Nucleus accumbens (tissue), 56 donors: ENCODE measurements at regions not wholly inside any gene's neighbourhood (a gene's known extent, or its start where the extent isn't known, plus 50 kb on each side); places are given as distances from the start of the nearest gene placed in this dataset.
"Not testable (repeated sequence)": the region's sequence is repeated elsewhere in the genome, so short reads cannot be mapped to it uniquely, and the experiment has no call there.

Source experiments
- DNase-seq, 56 donors: peaks; one replicate each; lab custom pipeline; 2025; lab: John Stamatoyannopoulos, UW

GRCh38 chr4:167906851-167907250 is 185.5 kb upstream of the ANXA10 start:
- DNase-seq = no peak

- DNase-seq = no peak
Observed at GRCh38 chr4:167908816-167909215, 183.5 kb upstream of the ANXA10 start.

GRCh38 chr4:167912535-167912934 is 179.8 kb upstream of the ANXA10 start:
- DNase-seq = not testable (repeated sequence)

- DNase-seq = no peak
Observed at GRCh38 chr4:167918077-167918476, 174.3 kb upstream of the ANXA10 start.

- DNase-seq = no peak
Observed at GRCh38 chr4:167930166-167930565, 162.2 kb upstream of the ANXA10 start.

GRCh38 chr4:167934216-167934615 is 158.1 kb upstream of the ANXA10 start:
- no peak for DNase-seq

GRCh38 chr4:167939863-167940616 is 152.3 kb upstream of the ANXA10 start:
- no peak for DNase-seq

- DNase-seq = no peak
Observed at GRCh38 chr4:167943872-167944505, 148.3 kb upstream of the ANXA10 start.

- DNase-seq = no peak
Observed at GRCh38 chr4:167944721-167945120, 147.6 kb upstream of the ANXA10 start.

- no peak for DNase-seq
Observed at GRCh38 chr4:167955006-167955405, 137.3 kb upstream of the ANXA10 start.

- DNase-seq = no peak
Observed at GRCh38 chr4:167956676-167957075, 135.7 kb upstream of the ANXA10 start.

- DNase-seq = no peak
Observed at GRCh38 chr4:167964766-167965373, 127.5 kb upstream of the ANXA10 start.

GRCh38 chr4:167966143-167966542 is 126.2 kb upstream of the ANXA10 start:
- no peak for DNase-seq

GRCh38 chr4:167973513-167973912 is 118.8 kb upstream of the ANXA10 start:
- no peak for DNase-seq

GRCh38 chr4:167985565-167985964 is 106.8 kb upstream of the ANXA10 start:
- no peak for DNase-seq

- DNase-seq = no peak
Observed at GRCh38 chr4:167986044-167986443, 106.3 kb upstream of the ANXA10 start.

- DNase-seq = no peak
Observed at GRCh38 chr4:167987285-167987684, 105.1 kb upstream of the ANXA10 start.

- DNase-seq = no peak
Observed at GRCh38 chr4:167989815-167990214, 102.5 kb upstream of the ANXA10 start.

- DNase-seq = not testable (repeated sequence)
Observed at GRCh38 chr4:168008112-168008511, 84.2 kb upstream of the ANXA10 start.

GRCh38 chr4:168019019-168019651 is 73.2 kb upstream of the ANXA10 start:
- DNase-seq = no peak

- no peak for DNase-seq
Observed at GRCh38 chr4:168019921-168020320, 72.4 kb upstream of the ANXA10 start.
